HG02798 (cell line): ENCODE measurements at regions not wholly inside any gene's neighbourhood (a gene's known extent, or its start where the extent isn't known, plus 50 kb on each side); places are given as distances from the start of the nearest gene placed in this dataset.
"Not testable (repeated sequence)": the region's sequence is repeated elsewhere in the genome, so short reads cannot be mapped to it uniquely, and the experiment has no call there.

Experiments used
- ATAC-seq: cut with Tn5 transposase; IDR thresholded peaks from one replicate; pipeline ENCODE4 v1.9.1; 2021; ENCODE audit warnings: mild to moderate bottlenecking; ENCODE audit not compliant: unreplicated experiment, poor library complexity

GRCh38 chr10:59025981-59026765 is 150.3 kb upstream of the PHYHIPL start:
- no peak for ATAC-seq

DNA sequence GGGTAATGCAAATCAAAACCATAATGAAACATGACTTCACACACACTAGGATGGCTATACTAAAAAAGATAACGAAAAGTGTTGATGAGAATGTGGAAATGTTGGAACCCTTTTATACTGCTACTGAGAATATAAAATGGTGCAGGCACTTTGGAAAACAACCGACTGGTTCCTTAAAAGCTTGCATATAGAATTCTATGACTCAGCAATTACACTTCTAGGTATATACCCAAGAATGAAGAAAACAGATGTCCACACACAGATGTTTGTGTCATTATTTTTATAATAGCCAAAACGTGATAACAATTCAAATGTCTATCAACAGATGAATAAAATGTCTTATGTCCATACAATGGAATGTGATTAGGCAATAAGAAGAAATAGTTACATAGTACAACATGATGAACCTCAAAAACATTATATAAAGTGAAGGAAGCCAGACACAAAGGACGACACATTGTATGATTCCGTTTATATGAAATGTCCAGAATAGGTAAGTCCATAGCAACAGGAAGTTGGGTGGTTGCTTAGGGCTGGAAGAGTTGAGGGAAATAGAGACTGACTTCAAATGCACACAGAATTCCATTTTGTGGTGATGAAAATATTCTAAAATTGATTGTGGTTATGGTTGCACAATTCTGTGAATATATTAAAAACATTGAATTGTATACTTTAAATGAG is 148.3 kb upstream of the PHYHIPL start:
- ATAC-seq = no peak

GRCh38 chr10:59033622-59034021 is 142.8 kb upstream of the PHYHIPL start:
- ATAC-seq = no peak

- ATAC-seq = peak; percentile 99
These were observed 140.0 kb upstream of the PHYHIPL start for GRCh38 chr10:59036311-59037017.

GRCh38 chr10:59037018-59037389 is 139.4 kb upstream of the PHYHIPL start:
- no peak for ATAC-seq

GRCh38 chr10:59037506-59037905 is 138.9 kb upstream of the PHYHIPL start:
- no peak for ATAC-seq

DNA sequence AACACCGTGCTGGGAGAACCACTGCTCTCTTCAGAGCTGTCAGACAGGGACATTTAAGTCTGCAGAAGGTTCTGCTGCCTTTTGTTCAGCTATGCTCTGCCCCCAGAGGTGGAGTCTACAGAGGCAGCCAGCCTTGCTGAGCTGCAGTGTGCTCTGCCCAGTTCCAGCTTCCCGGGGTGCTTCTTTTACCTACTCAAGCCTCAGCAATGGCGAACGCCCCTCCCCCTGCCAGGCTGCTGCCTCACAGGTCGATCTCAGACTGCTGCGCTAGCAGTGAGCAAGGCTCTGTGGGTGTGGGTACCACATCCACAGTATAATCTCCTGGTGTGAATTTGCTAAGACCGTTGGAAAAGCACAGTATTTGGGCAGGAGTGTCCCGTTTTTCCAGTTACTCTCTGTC is 133.1 kb upstream of the PHYHIPL start:
- ATAC-seq = not testable (repeated sequence)

GRCh38 chr10:59047180-59047579 is 129.3 kb upstream of the PHYHIPL start:
- no peak for ATAC-seq

- peak; percentile 90 for ATAC-seq
These were observed 128.4 kb upstream of the PHYHIPL start for GRCh38 chr10:59047957-59048618.

DNA sequence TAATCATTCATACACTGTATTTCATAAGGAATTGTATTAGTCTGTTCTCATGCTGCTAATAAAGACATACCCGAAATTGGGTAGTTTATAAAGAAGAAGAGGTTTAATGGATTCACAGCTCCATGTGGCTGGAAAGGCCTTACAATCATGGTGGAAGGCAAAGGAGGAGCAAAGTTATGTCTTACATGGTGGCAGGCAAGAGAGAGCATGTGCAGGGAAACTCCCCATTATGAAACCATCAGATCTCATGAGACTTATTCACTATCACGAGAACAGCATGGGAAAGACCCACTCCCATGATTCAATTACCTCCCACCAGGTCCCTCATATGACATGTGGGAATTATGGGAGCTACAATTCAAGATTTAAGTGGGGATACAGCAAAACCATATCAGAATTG is 122.9 kb upstream of the PHYHIPL start:
- not testable (repeated sequence) for ATAC-seq

DNA sequence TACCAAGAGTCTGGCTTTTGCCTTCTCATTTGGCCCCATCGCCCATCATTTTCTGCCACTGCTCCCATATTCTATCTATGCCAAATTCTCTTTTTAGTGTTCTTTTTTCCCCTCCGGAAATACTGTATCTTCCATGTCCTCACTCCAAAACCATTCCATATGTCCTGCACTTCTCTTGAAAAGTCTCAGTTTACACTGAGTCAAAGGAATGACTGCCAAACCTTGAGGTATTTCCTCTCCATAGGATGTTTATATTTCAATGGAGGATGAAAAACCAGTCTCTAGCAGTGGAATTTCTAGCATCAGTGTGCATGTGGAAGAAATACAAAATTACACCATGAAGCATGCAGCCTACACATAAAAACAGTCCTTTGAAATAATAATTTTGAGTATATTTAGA is 121.4 kb upstream of the PHYHIPL start:
- no peak for ATAC-seq

DNA sequence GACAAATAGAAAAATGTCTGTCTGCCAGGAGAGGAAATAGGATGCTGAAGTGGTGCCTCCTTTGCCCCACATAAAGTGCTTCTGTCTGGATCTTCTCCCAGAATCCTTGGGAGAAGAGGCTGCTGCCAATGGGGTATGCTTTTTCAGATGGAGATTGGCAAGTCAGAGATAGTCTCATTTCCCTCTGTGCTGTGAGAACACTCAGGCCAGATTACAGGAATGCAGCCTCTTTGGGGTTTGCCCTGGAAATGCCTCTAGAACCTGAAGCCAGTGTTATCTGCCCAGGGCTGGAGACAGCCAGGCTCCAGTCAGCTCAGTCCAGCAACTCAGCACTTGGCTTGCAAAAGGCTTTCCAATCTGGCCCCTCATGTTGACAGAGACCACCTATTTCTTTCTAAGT is 119.1 kb upstream of the PHYHIPL start:
- no peak for ATAC-seq

- peak; percentile 83 for ATAC-seq
These were observed 115.6 kb upstream of the PHYHIPL start for GRCh38 chr10:59060852-59061251.

GRCh38 chr10:59063491-59063890 is 113.0 kb upstream of the PHYHIPL start:
- ATAC-seq = no peak

DNA sequence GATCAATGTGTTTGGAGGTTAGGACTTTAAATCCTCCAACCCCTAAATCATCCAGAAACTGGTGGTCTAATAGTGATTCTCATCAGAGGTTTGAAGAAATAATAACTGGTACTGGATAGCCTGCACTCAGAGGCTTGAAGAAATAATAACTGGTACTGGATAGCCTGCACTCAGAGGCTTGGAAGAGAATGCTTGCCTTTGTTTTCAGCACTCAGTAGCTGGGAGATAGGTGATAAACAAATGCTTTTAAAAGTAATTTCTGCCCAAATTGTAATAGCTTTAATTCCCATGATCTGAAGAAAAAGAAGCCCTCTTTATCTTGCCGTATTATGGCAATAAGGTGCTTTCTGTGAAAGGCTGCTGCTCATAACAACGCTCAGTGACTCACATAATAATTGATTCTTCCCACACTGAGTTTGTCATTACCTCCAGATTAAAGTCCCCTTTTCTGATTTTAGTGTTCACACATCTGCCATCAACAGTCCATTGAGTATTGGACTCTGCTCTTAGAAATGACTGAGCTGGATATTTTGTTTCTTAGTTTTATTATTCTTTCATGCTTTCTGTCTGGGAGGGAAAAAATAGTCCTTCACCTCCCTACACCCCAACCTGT is 112.3 kb upstream of the PHYHIPL start:
- ATAC-seq = no peak

- ATAC-seq = no peak
These were observed 111.5 kb upstream of the PHYHIPL start for GRCh38 chr10:59064759-59065539.

- no peak for ATAC-seq
These were observed 107.8 kb upstream of the PHYHIPL start for GRCh38 chr10:59068581-59069191.

DNA sequence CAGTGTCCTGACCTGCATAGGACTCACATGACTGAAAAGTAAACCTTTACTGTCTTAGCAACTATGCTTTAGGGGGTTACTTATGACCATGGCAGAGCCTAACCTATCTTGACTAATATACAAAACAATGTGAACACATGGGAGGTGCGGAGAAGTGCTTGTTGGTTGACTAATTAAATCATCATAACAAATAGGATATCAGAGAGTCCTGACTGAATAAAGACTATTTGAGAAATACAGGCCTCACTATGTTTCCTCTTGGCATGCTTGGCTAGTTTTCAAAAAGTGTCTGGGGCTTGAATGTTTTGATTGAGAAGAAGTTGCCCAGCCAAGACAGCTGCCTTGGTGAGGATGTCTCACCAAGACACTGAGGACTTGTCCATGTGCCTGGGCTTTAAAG is 104.4 kb upstream of the PHYHIPL start:
- no peak for ATAC-seq

- no peak for ATAC-seq
These were observed 102.9 kb upstream of the PHYHIPL start for GRCh38 chr10:59073456-59074053.
